Superior temporal gyrus (tissue), 1 donor: ENCODE measurements at regions not wholly inside any gene's neighbourhood (a gene's known extent, or its start where the extent isn't known, plus 50 kb on each side); places are given as distances from the start of the nearest gene placed in this dataset.
"Not testable (repeated sequence)": the region's sequence is repeated elsewhere in the genome, so short reads cannot be mapped to it uniquely, and the experiment has no call there.

Experiments
- DNase-seq: peaks from one replicate; pipeline ENCODE4 v3.0.0-alpha.2; 2016; ENCODE audit errors: extremely low spot score

DNA sequence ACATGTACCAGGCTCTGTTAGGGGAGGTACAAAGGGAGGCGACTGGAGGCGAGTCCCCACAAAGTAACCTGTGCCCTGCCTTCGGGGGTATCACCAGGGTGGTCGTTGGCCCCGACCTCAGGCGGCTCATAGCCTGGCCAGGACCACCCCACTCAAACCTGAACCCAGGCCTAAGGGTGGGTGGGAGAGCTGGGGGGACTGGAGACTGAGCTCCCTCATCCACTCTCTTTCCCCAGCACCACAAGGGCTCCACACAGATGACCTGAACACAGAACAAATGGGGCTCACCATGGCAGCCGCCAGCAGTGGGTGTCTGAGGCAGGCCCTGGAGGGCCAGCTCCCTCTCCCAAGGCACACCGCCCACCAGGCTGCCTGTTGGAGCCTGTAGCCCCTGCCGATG lies 120.6 kb upstream of the TNRC6C start:
- DNase-seq: no peak

DNA sequence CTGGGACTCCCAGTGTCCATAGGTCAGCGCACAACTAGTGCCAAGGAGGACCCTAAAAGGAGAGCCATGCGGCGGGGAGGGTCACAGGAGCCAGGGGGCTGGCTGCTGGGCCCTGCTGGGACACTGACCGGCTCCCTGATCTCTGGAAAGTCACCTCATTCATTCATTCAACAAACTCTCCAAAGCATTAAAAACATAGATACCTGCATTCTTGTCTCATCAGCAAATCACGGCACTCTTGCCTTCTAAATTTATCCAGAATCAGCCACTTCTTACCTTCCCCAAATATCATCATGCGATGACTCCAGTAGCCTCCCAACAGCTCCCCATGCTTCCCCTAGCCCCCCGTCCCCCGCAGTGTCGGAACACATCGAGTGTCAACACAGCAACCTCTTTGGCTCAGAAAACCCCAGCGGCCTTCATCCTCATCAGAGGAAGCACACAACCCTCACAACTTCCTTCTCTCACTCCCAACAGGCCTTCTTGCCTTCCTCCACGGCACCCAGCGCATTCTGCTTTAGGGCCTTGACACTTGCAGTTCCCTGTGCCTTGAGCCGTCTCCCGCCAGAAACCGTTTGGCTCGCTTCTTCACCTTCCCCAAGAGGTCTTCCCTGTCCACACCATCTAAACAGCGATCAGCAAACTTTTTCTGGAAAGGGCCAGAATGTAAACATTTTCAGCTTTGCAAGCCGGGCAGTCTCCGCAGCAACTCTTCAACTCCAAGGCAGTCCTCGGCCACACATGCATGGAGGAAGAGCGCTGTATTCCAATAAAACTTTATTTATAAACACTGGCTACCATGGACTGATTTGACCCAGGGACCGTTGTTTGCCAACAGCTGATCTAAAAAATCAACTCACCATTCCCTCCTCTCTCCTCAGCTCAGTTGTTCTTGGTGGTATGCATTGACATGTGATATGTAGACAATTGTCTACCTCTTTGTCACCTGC lies 119.5 kb upstream of the TNRC6C start:
- no peak for DNase-seq

GRCh38 chr17:77839698-77840512 lies 118.6 kb upstream of the TNRC6C start:
- DNase-seq: no peak

DNA sequence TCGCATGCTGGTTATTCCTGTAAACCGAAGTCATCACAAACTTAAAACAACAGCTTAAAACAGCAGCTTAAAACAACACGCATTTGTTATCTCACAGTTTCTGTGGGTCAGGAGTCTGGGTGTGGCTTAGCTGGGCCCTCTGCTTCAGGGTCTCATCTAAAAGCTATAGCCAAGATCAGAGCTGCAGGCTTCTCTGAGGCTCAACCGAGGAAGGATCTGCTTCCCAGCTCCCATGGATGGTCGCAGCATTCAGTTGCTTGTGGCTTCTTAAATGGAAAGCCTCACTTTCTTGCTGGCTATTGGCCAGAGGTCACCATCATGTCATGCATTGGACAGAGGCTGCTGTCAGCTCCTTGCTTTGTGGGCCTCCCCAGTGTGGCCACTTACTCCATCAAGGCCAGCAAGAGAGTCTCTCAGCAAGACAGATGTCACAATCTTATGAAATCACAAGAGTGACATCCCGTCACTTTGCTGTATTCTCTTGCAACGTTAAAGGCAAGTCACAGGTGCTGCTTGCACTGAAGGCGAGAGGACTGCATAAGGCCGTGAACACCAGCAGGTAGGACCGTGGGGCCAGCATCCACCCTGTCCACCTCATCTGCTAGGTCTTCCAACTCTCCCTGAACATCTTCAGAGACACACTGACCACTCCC lies 117.9 kb upstream of the TNRC6C start:
- no peak for DNase-seq

DNA sequence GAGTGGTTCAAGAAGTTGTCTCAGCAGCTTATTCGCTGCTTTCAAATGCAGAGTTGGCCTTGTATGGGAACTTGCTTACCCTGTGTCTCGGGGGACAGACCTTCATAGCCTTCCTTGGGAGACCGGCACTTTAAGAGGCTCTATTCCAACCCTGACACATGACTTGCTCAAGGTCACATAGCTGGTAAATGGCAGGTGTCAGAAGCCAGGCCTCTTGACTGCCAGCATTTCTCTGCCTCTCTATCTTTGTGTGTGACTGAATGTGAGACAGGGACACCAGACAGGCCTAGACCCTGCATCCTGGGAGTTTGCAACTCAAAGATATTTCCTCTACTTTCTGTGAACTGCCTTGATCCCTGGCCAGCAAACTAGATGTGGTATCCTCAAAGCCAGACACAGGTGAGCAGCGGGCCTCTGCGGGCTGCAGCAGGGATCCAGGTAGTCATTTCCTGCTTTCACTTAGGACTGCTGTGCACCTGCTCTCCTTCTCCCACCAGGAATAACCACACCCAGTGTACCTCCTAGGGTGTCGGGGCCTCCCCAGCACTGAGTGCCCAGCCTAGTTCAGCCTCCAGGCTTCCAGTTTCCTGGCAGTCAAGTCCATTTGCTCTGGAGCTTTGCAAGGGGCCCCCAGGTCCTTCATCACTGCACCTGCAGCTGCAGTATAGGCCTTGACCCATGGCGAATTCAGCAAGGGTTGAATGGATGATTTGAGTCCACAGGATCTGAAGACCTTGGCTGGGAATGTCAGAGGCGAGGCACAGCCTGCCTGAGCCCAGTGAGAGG lies 116.6 kb upstream of the TNRC6C start:
- no peak for DNase-seq

GRCh38 chr17:77842528-77843147 lies 115.9 kb upstream of the TNRC6C start:
- DNase-seq: no peak

DNA sequence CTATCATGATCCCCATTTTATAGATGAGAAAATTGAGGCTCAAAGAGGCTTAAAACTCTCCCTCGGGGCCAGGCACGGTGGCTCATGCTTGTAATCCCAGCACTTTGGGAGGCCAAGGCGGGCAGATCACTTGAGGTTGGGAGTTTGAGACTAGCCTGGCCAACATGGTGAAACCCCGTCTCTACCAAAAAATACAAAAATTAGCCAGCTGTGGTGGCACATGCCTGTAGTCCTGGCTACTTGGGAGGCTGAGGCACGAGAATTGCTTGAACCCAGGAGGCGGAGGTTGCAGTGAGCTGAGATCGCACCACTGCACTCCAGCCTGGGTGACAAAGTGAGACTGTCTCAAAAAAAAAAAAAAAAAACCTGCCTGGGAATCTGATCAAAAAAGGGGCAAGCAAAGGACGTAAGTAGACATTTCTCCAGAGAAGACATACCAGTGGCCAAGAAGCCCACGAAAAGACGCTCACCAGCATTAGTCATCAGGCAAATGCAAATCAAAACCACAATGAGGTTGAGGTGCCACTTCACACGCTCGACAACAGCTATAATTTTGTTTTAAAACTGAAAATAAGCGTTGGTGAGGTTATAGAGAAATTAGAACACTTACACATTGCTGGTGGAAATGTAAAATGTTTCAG lies 115.1 kb upstream of the TNRC6C start:
- not testable (repeated sequence) for DNase-seq

GRCh38 chr17:77843896-77844295 lies 114.6 kb upstream of the TNRC6C start:
- DNase-seq: no peak

GRCh38 chr17:77844681-77845080 lies 113.8 kb upstream of the TNRC6C start:
- no peak for DNase-seq

- no peak for DNase-seq
Observed at GRCh38 chr17:77845541-77846225, 112.8 kb upstream of the TNRC6C start.

DNA sequence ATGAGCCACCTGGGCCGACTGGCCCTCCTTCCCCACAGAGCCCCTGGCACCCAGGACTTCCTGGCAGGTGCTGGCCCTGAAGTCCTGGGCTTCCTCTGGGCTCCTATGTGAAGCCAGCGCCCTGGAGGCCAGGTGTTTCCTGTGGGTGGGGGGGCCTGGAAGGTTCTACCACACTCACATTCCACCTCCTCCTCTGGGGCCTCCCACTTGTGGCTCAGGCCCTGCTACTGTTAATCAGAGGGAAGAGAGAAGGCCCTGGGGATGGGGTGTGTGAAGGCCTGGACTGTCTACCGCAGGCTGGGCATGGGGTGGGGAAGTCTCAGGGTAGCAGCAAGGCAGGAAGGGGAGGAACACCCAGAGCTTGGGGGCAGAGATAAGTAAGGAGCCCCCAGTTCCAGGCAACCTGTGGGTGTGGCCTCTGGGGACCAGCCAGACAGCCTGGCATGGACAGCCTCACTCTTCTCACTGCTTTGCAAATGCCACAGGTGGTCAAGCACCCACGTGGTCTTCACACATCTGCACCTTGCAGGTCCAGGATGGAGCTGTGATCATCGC lies 111.9 kb upstream of the TNRC6C start:
- DNase-seq: no peak

DNA sequence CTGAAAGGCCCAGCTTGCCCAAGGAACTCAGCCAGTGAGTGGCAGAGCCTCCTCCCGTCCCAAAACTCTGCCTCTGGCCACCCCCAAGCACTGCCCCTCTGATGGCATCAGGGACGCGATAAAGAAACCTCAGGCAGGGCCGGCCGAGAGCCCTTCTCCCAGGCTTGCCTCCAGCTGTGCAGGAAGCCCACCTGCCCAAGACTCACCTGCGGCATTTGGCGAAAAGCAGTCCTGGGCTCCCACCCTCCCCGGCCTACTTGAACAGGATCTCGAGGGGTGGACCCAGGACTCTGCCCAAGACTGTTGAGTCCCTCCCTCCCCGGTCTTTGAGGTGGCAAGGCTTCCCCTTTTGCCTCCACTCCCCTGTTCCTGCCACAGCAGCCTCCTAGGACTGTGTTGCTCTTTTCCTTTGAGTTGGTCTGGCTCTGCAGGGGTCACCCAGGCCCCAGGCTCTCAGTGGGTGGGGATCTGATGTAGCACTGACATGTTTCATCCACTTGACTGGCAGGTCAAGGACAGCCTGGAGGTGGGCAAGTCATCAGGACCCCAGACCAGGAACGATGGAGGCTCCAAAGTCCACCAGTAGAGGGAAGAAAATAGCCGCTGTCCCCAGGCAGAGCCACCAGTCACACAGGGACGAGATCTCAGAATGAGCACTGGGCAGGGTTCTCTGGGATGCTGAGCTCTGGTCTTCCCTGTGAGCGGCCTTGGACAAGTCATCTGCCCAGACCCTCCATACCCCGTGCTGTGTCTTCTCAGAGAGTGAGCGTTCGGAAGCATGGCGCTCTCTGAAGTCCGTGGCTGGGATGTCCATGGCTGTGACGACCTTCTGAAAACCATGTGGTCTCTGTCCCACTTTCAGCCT lies 111.0 kb upstream of the TNRC6C start:
- DNase-seq: no peak

- DNase-seq: no peak
Observed at GRCh38 chr17:77848257-77848656, 110.2 kb upstream of the TNRC6C start.

- no peak for DNase-seq
Observed at GRCh38 chr17:77849239-77849638, 109.3 kb upstream of the TNRC6C start.

DNA sequence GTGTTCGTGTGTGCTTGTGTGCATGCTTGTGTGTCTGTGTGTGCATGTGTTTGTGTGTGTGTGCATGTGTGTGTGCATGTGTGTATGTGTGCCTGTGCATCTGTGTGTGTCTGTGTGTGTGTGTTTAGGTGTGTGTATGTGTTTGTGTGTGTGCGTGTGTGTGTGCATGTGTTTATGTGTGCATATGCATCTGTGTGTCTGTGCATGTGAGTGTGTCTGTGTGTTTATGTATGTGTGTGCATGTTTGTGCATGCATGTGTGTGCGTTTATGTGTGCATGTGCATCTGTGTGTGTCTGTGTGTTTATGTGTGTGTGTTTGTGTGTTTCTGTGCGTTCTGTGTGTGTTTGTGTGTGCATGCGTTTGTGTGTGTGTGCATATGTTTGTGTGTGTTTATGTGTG lies 106.6 kb upstream of the TNRC6C start:
- no peak for DNase-seq

DNA sequence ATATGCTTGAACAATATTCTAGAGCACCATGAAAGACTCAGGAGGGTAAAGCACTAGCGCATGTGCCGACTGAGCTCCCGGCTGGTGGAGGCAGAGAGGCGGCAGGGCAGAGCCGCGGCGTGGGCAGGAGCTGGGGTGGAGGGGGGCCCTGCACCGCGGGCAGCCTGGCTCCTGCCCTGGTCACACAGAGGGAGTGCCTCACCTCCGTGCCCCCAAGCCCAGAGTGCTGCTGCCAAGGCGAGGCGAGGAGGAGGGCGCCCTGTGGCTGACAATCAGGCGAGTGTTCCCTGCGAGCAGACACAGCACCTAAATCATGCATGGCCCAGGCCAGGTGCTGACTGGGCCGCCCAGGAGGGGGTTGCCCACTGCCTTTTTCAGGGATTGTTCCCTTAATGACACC lies 105.8 kb upstream of the TNRC6C start:
- DNase-seq: no peak

DNA sequence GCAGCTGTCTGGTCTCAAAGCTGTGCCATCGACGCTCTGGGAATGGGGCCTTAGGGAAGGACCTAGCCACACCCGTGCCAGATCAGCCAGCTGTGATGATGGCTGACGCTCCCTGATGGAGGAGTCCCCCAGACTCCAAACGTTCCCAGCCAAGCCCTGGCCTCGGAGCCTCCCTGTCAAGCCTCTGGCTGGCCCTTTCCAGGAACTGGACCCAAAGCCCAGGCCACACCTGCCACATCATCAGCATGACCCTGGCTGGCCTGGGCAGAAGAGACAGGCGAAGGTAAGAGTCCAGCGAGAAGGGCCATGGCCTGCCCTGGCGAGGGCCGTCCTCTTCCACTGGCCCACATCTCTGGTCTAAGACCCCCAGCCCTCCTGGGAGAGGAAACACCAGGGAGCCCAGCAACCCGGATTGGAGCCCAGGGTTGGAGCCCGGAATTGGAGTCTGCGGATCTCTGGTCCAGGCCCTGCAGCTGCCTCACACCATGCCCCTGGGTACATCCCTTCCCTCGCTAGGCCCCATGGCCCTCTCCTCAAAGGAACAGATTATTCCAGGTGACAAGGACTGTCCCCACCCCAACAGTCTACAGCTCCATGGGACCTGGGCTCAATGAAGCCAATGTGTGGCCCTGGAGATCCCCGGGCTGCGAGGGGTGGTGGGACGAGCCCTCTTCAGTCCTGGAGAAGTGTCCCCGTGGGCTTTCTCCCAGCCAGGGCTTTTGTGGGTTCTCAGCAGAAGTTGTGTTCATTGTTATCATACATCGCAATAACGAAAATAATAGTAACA lies 105.1 kb upstream of the TNRC6C start:
- no peak for DNase-seq
